ENCODE measurements at regions not wholly inside any gene's neighbourhood (a gene's known extent, or its start where the extent isn't known, plus 50 kb on each side); places are given as distances from the start of the nearest gene placed in this dataset.

DNA sequence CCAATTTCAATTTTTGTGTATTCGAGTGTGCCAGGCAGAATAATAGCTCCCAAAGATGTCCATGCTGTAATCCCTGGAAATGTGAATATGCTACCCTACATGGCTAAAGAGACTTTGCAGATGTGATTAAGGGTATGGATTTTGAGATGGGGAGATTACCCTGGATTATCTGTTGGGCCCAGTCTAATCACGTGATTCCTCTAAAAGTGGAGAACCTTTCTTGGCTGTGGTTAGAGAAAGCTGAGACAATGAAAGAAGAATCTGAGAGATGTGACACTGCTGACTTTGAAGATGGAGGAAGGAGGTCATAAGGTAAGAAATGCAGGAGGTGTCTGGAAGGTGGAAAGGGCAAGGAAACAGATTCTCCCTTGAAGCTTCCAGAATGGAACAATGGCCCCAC lies 503.5 kb upstream of the PITX2 start:
- TF ChIP-seq POLR2A (IDR thresholded peaks at IDR 0.05; ENCODE audit: low read depth, low read length) (no peak), PAX5 (IDR thresholded peaks at IDR 0.05; ENCODE audit: insufficient read depth, low read length, severe bottlenecking) (no peak)
